ENCODE measurements at regions not wholly inside any gene's neighbourhood (a gene's known extent, or its start where the extent isn't known, plus 50 kb on each side); places are given as distances from the start of the nearest gene placed in this dataset.

DNA sequence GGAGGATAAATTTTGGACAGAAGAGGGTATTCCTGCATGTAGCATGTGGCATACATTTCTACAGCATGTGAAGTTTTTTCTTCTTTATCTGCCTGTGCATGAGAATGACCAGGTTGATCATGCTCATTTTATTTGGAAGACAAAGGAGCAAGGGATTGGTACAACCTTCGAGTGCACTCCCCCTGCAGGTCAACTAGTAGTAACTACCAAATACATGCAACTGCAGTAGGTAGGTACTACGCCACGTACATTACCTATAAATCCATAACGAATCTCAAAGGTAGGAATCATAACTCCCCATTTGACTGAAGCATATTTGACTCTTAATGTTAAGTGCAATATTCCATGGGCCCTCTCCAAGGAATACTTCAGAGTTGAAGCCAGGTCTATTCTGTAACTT, 763.9 kb downstream of the TSN start:
- Histone ChIP-seq H3K4me2 (ENCODE audit: low read length) (no peak overlapping the region), H3K36me3 (replicated peaks; ENCODE audit: low read depth, low read length) (no peaks in the 10 kb centered on the region), H2AFZ (ENCODE audit: low read depth, low read length) (no peak overlapping the region), H3K4me1 (ENCODE audit: low read length) (no peaks in the 10 kb centered on the region), H3K27me3 (ENCODE audit: low read depth, low read length) (no peaks in the 10 kb centered on the region), H3K27ac (ENCODE audit: low read length) (no peak overlapping the region), H3K9ac (ENCODE audit: low read length) (no peak overlapping the region), H4K20me1 (ENCODE audit: insufficient read depth, low read length) (no peaks in the 10 kb centered on the region), H3K79me2 (ENCODE audit: low read length) (no peaks in the 10 kb centered on the region), H3K9me3 (ENCODE audit: insufficient read depth, low read length) (no peaks in the 10 kb centered on the region), H3K4me3 (ENCODE audit: low read length) (no peak overlapping the region)
- TF ChIP-seq EZH2phosphoT487 (IDR thresholded peaks at IDR 0.05; ENCODE audit: low read depth) (no peak), CTCF (IDR thresholded peaks at IDR 0.05; ENCODE audit: low read depth, low read length) (peak; percentile 34)

DNA sequence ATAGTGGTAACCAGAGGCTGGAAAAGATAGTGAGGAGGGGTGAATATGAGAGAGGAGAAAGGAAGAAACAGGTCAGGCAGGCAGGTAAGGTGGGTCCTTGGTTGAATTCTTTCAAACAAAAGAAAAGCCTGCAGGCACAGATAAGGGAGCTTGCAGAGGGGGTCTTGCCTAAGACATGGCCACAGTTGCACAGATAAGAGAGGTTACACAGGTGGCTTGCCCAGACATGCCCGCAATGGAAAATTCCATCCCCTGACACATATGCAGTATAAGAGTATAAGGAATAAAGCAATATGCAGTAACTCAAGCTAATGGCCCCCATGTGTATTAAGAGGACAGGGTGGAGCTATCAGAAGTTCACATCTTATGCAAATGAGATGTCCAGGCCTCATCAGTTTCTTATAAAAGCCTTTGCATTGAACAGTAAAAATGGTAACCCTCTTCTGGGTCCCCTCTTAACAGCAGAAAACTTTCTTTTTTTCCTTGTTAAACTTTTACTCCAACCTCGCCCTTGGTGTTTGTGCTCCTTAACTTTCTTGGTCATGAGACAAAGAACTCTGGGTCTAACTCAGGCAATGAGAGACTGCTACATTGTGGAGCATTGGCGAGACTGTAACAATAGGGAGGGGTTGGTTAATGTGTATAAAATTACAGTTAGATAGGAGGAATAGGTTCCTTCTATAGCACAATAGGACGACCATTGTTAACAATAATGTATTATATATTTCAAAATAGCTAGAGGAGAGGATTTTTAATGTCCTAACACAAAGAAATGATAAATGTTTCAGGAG, 764.6 kb downstream of the TSN start:
- H4K20me1 ChIP-seq (ENCODE audit: insufficient read depth, low read length) = no peaks in the 10 kb centered on the region
- no peaks in the 10 kb centered on the region for H3K4me1 ChIP-seq (ENCODE audit: low read length)
- H3K4me2 ChIP-seq (ENCODE audit: low read length) = no peak overlapping the region
- H3K36me3 ChIP-seq (replicated peaks; ENCODE audit: low read depth, low read length) = no peaks in the 10 kb centered on the region
- no peak for TF ChIP-seq EZH2phosphoT487 (IDR thresholded peaks at IDR 0.05; ENCODE audit: low read depth)
- no peak for TF ChIP-seq CTCF (IDR thresholded peaks at IDR 0.05; ENCODE audit: low read depth, low read length)
- H3K79me2 ChIP-seq (ENCODE audit: low read length) = no peaks in the 10 kb centered on the region
- no peaks in the 10 kb centered on the region for H3K9me3 ChIP-seq (ENCODE audit: insufficient read depth, low read length)
- H2AFZ ChIP-seq (ENCODE audit: low read depth, low read length) = no peak overlapping the region
- no peak overlapping the region for H3K9ac ChIP-seq (ENCODE audit: low read length)
- H3K27me3 ChIP-seq (ENCODE audit: low read depth, low read length) = no peaks in the 10 kb centered on the region
- H3K27ac ChIP-seq (ENCODE audit: low read length) = no peak overlapping the region
- no peak overlapping the region for H3K4me3 ChIP-seq (ENCODE audit: low read length)

GRCh38 chr2:122523143-122523542, 767.7 kb downstream of the TSN start:
- H4K20me1 ChIP-seq (ENCODE audit: insufficient read depth, low read length) = no peaks in the 10 kb centered on the region

GRCh38 chr2:122523981-122524380, 768.5 kb downstream of the TSN start:
- Histone ChIP-seq H3K4me1 (ENCODE audit: low read length) (no peaks in the 10 kb centered on the region), H3K4me2 (ENCODE audit: low read length) (no peak overlapping the region), H3K79me2 (ENCODE audit: low read length) (no peaks in the 10 kb centered on the region), H4K20me1 (ENCODE audit: insufficient read depth, low read length) (no peaks in the 10 kb centered on the region), H3K27me3 (ENCODE audit: low read depth, low read length) (no peaks in the 10 kb centered on the region), H3K9ac (ENCODE audit: low read length) (no peak overlapping the region), H2AFZ (ENCODE audit: low read depth, low read length) (no peak overlapping the region), H3K36me3 (replicated peaks; ENCODE audit: low read depth, low read length) (no peaks in the 10 kb centered on the region), H3K9me3 (ENCODE audit: insufficient read depth, low read length) (no peaks in the 10 kb centered on the region), H3K4me3 (ENCODE audit: low read length) (no peak overlapping the region), H3K27ac (ENCODE audit: low read length) (no peak overlapping the region)
- TF ChIP-seq CTCF (IDR thresholded peaks at IDR 0.05; ENCODE audit: low read depth, low read length) (no peak), EZH2phosphoT487 (IDR thresholded peaks at IDR 0.05; ENCODE audit: low read depth) (no peak)

More at GRCh38 chr2:122523143-122523542, 767.7 kb downstream of the TSN start:
- Histone ChIP-seq H3K27me3 (ENCODE audit: low read depth, low read length) (no peaks in the 10 kb centered on the region), H3K36me3 (replicated peaks; ENCODE audit: low read depth, low read length) (no peaks in the 10 kb centered on the region), H3K4me2 (ENCODE audit: low read length) (no peak overlapping the region), H3K9me3 (ENCODE audit: insufficient read depth, low read length) (no peaks in the 10 kb centered on the region), H3K4me3 (ENCODE audit: low read length) (no peak overlapping the region), H3K4me1 (ENCODE audit: low read length) (no peaks in the 10 kb centered on the region), H3K9ac (ENCODE audit: low read length) (no peak overlapping the region), H3K79me2 (ENCODE audit: low read length) (no peaks in the 10 kb centered on the region), H2AFZ (ENCODE audit: low read depth, low read length) (no peak overlapping the region), H3K27ac (ENCODE audit: low read length) (no peak overlapping the region)
- TF ChIP-seq CTCF (IDR thresholded peaks at IDR 0.05; ENCODE audit: low read depth, low read length) = no peak
- no peak for TF ChIP-seq EZH2phosphoT487 (IDR thresholded peaks at IDR 0.05; ENCODE audit: low read depth)

Measured in OCI-LY3 (cell line).